Smooth muscle cell (in vitro differentiated cells): ENCODE measurements at regions not wholly inside any gene's neighbourhood (a gene's known extent, or its start where the extent isn't known, plus 50 kb on each side); places are given as distances from the start of the nearest gene placed in this dataset.

ENCODE experiments used
- DNase-seq: peaks from one replicate; lab custom pipeline; 2025; ENCODE audit not compliant: unreplicated experiment; lab: John Stamatoyannopoulos, UW
- H2AFZ ChIP-seq: fragments of 200-600 bp; sonication (generic); 2 replicates; pipeline ENCODE4 v1.6.0; 2016; ENCODE audit warnings: antibody characterized with exemption, low read depth, mild to moderate bottlenecking
- H3F3A ChIP-seq: fragments of 200-600 bp; sonication (generic); 2 replicates; pipeline ENCODE4 v1.6.0; 2017; ENCODE audit warnings: antibody characterized with exemption, low read depth
- H3K27ac ChIP-seq: fragments of 200-600 bp; sonication (generic); 2 replicates; pipeline ENCODE4 v1.5.1; 2016; ENCODE audit warnings: low read depth, mild to moderate bottlenecking
- H3K27me3 ChIP-seq: fragments of 200-600 bp; sonication (generic); 2 replicates; pipeline ENCODE4 v1.6.1; 2016; ENCODE audit warnings: low read depth, mild to moderate bottlenecking
- H3K36me3 ChIP-seq: fragments of 200-600 bp; sonication (generic); 2 replicates; pipeline ENCODE4 v1.5.1; 2016; ENCODE audit warnings: low read depth
- H3K4me1 ChIP-seq: fragments of 200-600 bp; sonication (generic); 2 replicates; pipeline ENCODE4 v1.5.1; 2016; ENCODE audit warnings: low read depth
- H3K4me2 ChIP-seq: fragments of 200-600 bp; sonication (generic); 2 replicates; pipeline ENCODE4 v1.6.0; 2016; ENCODE audit warnings: mild to moderate bottlenecking
- H3K4me3 ChIP-seq: fragments of 200-600 bp; sonication (generic); 2 replicates; pipeline ENCODE4 v1.5.1; 2016; ENCODE audit warnings: mild to moderate bottlenecking
- H3K79me2 ChIP-seq: fragments of 200-600 bp; sonication (generic); 2 replicates; pipeline ENCODE4 v1.6.0; 2016; ENCODE audit warnings: low read depth, mild to moderate bottlenecking
- H3K9ac ChIP-seq: fragments of 200-600 bp; sonication (generic); 2 replicates; pipeline ENCODE4 v1.6.0; 2016; ENCODE audit warnings: low read depth
- H3K9me3 ChIP-seq: fragments of 200-600 bp; sonication (generic); replicated peaks from 2 replicates; pipeline ENCODE4 v1.5.1; 2016; ENCODE audit warnings: low read depth
- H4K20me1 ChIP-seq: fragments of 200-600 bp; sonication (generic); 2 replicates; pipeline ENCODE4 v1.6.0; 2016; ENCODE audit warnings: low read depth
- CTCF ChIP-seq: fragments of 200-600 bp; sonication (generic); IDR thresholded peaks from 2 replicates; pipeline ENCODE4 v1.5.1; 2017; ENCODE audit warnings: borderline replicate concordance, mild to moderate bottlenecking, antibody characterized with exemption; ENCODE audit not compliant: insufficient read depth, poor library complexity, severe bottlenecking
- whole genome bisulfite sequencing: methylation state at CpG from one replicate; pipeline ENCODE4 v1.1.7; 2016; ENCODE audit warnings: low lambda C conversion rate; 5-methylcytosine and 5-hydroxymethylcytosine counted together

- TF ChIP-seq CTCF = no peak
- no peak overlapping the region for H2AFZ ChIP-seq
- DNase-seq = no peak
- no peak overlapping the region for H3K9ac ChIP-seq
- H3F3A ChIP-seq = no peaks in the 10 kb centered on the region
- no peak overlapping the region for H3K4me3 ChIP-seq
- H3K79me2 ChIP-seq = no peaks in the 10 kb centered on the region
- no peak overlapping the region for H3K4me2 ChIP-seq
- no peak overlapping the region for H3K27ac ChIP-seq
- H3K27me3 ChIP-seq = no peaks in the 10 kb centered on the region
- peaks cover 14% of the 10 kb centered on the region for H3K4me1 ChIP-seq
- H4K20me1 ChIP-seq = no peaks in the 10 kb centered on the region
- H3K9me3 ChIP-seq = no peaks in the 10 kb centered on the region
- H3K36me3 ChIP-seq = no peaks in the 10 kb centered on the region
- WGBS = 74% methylated on average over 11 of the region's 11 CpGs
These were observed 158.1 kb downstream of the DDX1 start for GRCh38 chr2:15749460-15750432.

- no peaks in the 10 kb centered on the region for H3K27me3 ChIP-seq
- no peaks in the 10 kb centered on the region for H3F3A ChIP-seq
- H3K36me3 ChIP-seq = no peaks in the 10 kb centered on the region
- H3K4me2 ChIP-seq = no peak overlapping the region
- peaks cover 14% of the 10 kb centered on the region for H3K4me1 ChIP-seq
- DNase-seq = no peak
- 60% methylated on average over 3 of the region's 3 CpGs for WGBS
- no peaks in the 10 kb centered on the region for H3K79me2 ChIP-seq
- TF ChIP-seq CTCF = no peak
- no peak overlapping the region for H3K4me3 ChIP-seq
- H2AFZ ChIP-seq = no peak overlapping the region
- no peak overlapping the region for H3K27ac ChIP-seq
- no peaks in the 10 kb centered on the region for H4K20me1 ChIP-seq
- no peaks in the 10 kb centered on the region for H3K9me3 ChIP-seq
- no peak overlapping the region for H3K9ac ChIP-seq
These were observed 158.8 kb downstream of the DDX1 start for GRCh38 chr2:15750433-15750814.

GRCh38 chr2:15750822-15751329 lies 159.2 kb downstream of the DDX1 start:
- H4K20me1 ChIP-seq = no peaks in the 10 kb centered on the region
- WGBS = 90% methylated on average over 3 of the region's 3 CpGs

More at GRCh38 chr2:15750822-15751329, 159.2 kb downstream of the DDX1 start:
- Histone ChIP-seq H3K27me3 (no peaks in the 10 kb centered on the region), H3K9ac (no peak overlapping the region), H3K79me2 (no peaks in the 10 kb centered on the region), H3K4me3 (no peak overlapping the region), H3K36me3 (no peaks in the 10 kb centered on the region), H2AFZ (no peak overlapping the region), H3K27ac (no peak overlapping the region), H3F3A (no peaks in the 10 kb centered on the region), H3K4me2 (no peak overlapping the region), H3K9me3 (no peaks in the 10 kb centered on the region), H3K4me1 (peaks cover 14% of the 10 kb centered on the region)
- no peak for DNase-seq
- no peak for TF ChIP-seq CTCF
